Loucy (cell line): ENCODE measurements at regions not wholly inside any gene's neighbourhood (a gene's known extent, or its start where the extent isn't known, plus 50 kb on each side); places are given as distances from the start of the nearest gene placed in this dataset.

Experiments
- EZH2phosphoT487 ChIP-seq: fragments of 200-600 bp; IDR thresholded peaks from 2 replicates; pipeline ENCODE4 v1.6.1; 2018; ENCODE audit warnings: antibody characterized with exemption, mild to moderate bottlenecking, moderate library complexity, borderline replicate concordance
- TF ChIP-seq, protein P1 (sequence below): fragments of 200-600 bp; sonication (generic); conservative IDR thresholded peaks from 2 replicates; pipeline ENCODE4 v1.5.1; 2014; ENCODE audit warnings: mild to moderate bottlenecking, antibody characterized with exemption, low read length

- TF ChIP-seq, protein P1, sequence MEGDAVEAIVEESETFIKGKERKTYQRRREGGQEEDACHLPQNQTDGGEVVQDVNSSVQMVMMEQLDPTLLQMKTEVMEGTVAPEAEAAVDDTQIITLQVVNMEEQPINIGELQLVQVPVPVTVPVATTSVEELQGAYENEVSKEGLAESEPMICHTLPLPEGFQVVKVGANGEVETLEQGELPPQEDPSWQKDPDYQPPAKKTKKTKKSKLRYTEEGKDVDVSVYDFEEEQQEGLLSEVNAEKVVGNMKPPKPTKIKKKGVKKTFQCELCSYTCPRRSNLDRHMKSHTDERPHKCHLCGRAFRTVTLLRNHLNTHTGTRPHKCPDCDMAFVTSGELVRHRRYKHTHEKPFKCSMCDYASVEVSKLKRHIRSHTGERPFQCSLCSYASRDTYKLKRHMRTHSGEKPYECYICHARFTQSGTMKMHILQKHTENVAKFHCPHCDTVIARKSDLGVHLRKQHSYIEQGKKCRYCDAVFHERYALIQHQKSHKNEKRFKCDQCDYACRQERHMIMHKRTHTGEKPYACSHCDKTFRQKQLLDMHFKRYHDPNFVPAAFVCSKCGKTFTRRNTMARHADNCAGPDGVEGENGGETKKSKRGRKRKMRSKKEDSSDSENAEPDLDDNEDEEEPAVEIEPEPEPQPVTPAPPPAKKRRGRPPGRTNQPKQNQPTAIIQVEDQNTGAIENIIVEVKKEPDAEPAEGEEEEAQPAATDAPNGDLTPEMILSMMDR, result no peak
- TF ChIP-seq EZH2phosphoT487, result no peak
Measured at GRCh38 chr14:62018606-62019005, 256.4 kb downstream of the SNAPC1 start.
